HCT116 (cell line): ENCODE measurements at regions not wholly inside any gene's neighbourhood (a gene's known extent, or its start where the extent isn't known, plus 50 kb on each side); places are given as distances from the start of the nearest gene placed in this dataset.

Experiments used
- ATAC-seq: fragments of 200-7000 bp; cut with Tn5 transposase; 2 replicates; pipeline ENCODE4 v1.9.1; 2020; ENCODE audit warnings: mild to moderate bottlenecking, moderate library complexity
- BruUV-seq: library from RNA; stranded (reverse); fragments of 400-500 nt; replicated peaks from 2 replicates; lab custom pipeline; 2021; lab: Mats Ljungman, UMichigan
- CTCF ChIA-PET: fragments of 300-600 bp; sonication (Branson Sonifier 250); formaldehyde crosslinking; loops from one replicate; lab custom pipeline; 2021; ENCODE audit warnings: antibody characterized with exemption; lab: Charles Lee
- POLR2A ChIA-PET: fragments of 300-600, 350-600 bp; sonication (Branson Sonifier 250); formaldehyde crosslinking; loops from one replicate; lab custom pipeline; 2021; ENCODE audit warnings: antibody characterized with exemption; lab: Charles Lee
- RAD21 ChIA-PET, 2 experiments: fragments of 300-600 bp; sonication (Branson Sonifier 250); formaldehyde crosslinking; loops; one replicate each; lab custom pipeline; 2023; ENCODE audit warnings: low total read pairs in 2 of 2; ENCODE audit not compliant: uncharacterized antibody in 2 of 2, unreplicated experiment in 2 of 2, low non-redundant PET in 1 of 2; lab: Charles Lee
- DNase-seq: peaks from one replicate; pipeline ENCODE4 v3.0.0-alpha.2; 2010; ENCODE audit warnings: low read depth, low spot score
- H2AFZ ChIP-seq: fragments of 200-600 bp; shearing (Covaris generic), sonication (generic); 2 replicates; pipeline ENCODE4 v1.6.1; 2017; ENCODE audit warnings: low read depth, mixed run types, mixed read lengths, antibody characterized with exemption, low read length; ENCODE audit not compliant: poor library complexity, severe bottlenecking
- H3K27ac ChIP-seq: 2 replicates; pipeline ENCODE4 v1.5.1; 2012; ENCODE audit warnings: low read depth, low read length
- H3K27me3 ChIP-seq: fragments of 200-600 bp; sonication (generic); 2 replicates; pipeline ENCODE4 v1.6.1; 2016; ENCODE audit warnings: mixed run types, low read length, mixed read lengths; ENCODE audit not compliant: insufficient read depth
- H3K36me3 ChIP-seq, 2 experiments: fragments of 200-500 bp in 1 of 2; fragments of 200-600 bp in 1 of 2; sonication (Bioruptor generic) in 1 of 2; sonication (generic) in 1 of 2; 2 replicates each; pipeline versions ENCODE4 v1.5.1 to v1.6.1; 2014 to 2016; ENCODE audit warnings: low read length in 2 of 2, inconsistent platforms in 1 of 2, mixed read lengths in 1 of 2, mixed run types in 1 of 2; ENCODE audit not compliant: insufficient read depth in 2 of 2, control insufficient read depth in 1 of 2
- H3K4me1 ChIP-seq, 2 experiments: fragments of 200-600 bp in 1 of 2; sonication (generic) in 1 of 2; 2 replicates each; pipeline versions ENCODE4 v1.5.1 to v1.6.1; 2012 to 2017; ENCODE audit warnings: low read length in 2 of 2, inconsistent platforms in 1 of 2, mild to moderate bottlenecking in 1 of 2, mixed read lengths in 1 of 2, mixed run types in 1 of 2, moderate library complexity in 1 of 2; ENCODE audit not compliant: insufficient read depth in 2 of 2, control insufficient read depth in 1 of 2
- H3K4me2 ChIP-seq: fragments of 200-600 bp; sonication (generic); 2 replicates; pipeline ENCODE4 v1.6.1; 2017; ENCODE audit warnings: mixed run types, low read length, mixed read lengths
- H3K4me3 ChIP-seq, 2 experiments: fragments of 200-600 bp in 1 of 2; sonication (generic) in 1 of 2; replicated peaks in 1 of 2; 2 replicates each; pipeline ENCODE4 v1.5.1; 2011 to 2016; ENCODE audit warnings: low read length in 2 of 2, control low read depth in 1 of 2, low read depth in 1 of 2, mild to moderate bottlenecking in 1 of 2, mixed read lengths in 1 of 2, mixed run types in 1 of 2
- H3K79me2 ChIP-seq: fragments of 200-600 bp; sonication (generic); 2 replicates; pipeline ENCODE4 v1.6.1; 2017; ENCODE audit warnings: mild to moderate bottlenecking, mixed run types, low read length, moderate library complexity, mixed read lengths; ENCODE audit not compliant: insufficient read depth
- H3K9ac ChIP-seq: fragments of 200-600 bp; sonication (generic); 2 replicates; pipeline ENCODE4 v1.6.1; 2016; ENCODE audit warnings: low read length, mixed read lengths
- H3K9me2 ChIP-seq: fragments of 200-600 bp; sonication (generic), shearing (Covaris generic); 2 replicates; pipeline ENCODE4 v1.6.1; 2017; ENCODE audit warnings: mixed run types, mild to moderate bottlenecking, moderate library complexity; ENCODE audit not compliant: insufficient read depth
- H3K9me3 ChIP-seq, 2 experiments: fragments of 200-500 bp in 1 of 2; fragments of 200-600 bp in 1 of 2; sonication (Bioruptor generic) in 1 of 2; sonication (generic) in 1 of 2; 2 replicates each; pipeline ENCODE4 v1.6.1; 2014 to 2017; ENCODE audit warnings: low read length in 2 of 2, mixed read lengths in 2 of 2, inconsistent platforms in 1 of 2, low read depth in 1 of 2, mild to moderate bottlenecking in 1 of 2, mixed run types in 1 of 2, moderate library complexity in 1 of 2; ENCODE audit not compliant: control insufficient read depth in 1 of 2, insufficient read depth in 1 of 2
- H4K20me1 ChIP-seq: fragments of 200-600 bp; sonication (generic), shearing (Covaris generic); 2 replicates; pipeline ENCODE4 v1.6.1; 2017; ENCODE audit warnings: mixed run types, mild to moderate bottlenecking, moderate library complexity; ENCODE audit not compliant: insufficient read depth
- CBX3 ChIP-seq: IDR thresholded peaks from 2 replicates; pipeline ENCODE4 v1.6.1; 2012; ENCODE audit warnings: low read depth
- CEBPB ChIP-seq: IDR thresholded peaks from 2 replicates; pipeline ENCODE4 v1.6.1; 2012; ENCODE audit warnings: low read depth
- EGR1 ChIP-seq: IDR thresholded peaks from 2 replicates; pipeline ENCODE4 v1.6.1; 2012; ENCODE audit warnings: low read depth
- EZH2 ChIP-seq: fragments of 200-600 bp; sonication (generic); IDR thresholded peaks from 2 replicates; pipeline ENCODE4 v1.6.1; 2017; ENCODE audit warnings: antibody characterized with exemption, mixed run types
- EZH2phosphoT487 ChIP-seq: fragments of 200-600 bp; IDR thresholded peaks from 2 replicates; pipeline ENCODE4 v1.6.1; 2018; ENCODE audit warnings: antibody characterized with exemption, borderline replicate concordance
- FOSL1 ChIP-seq: IDR thresholded peaks from 2 replicates; pipeline ENCODE4 v1.6.1; 2012; ENCODE audit warnings: low read depth
- JUND ChIP-seq: IDR thresholded peaks from 2 replicates; pipeline ENCODE4 v1.6.1; 2012
- MAX ChIP-seq: IDR thresholded peaks from 2 replicates; pipeline ENCODE4 v1.6.1; 2012
- POLR2A ChIP-seq: IDR thresholded peaks from 2 replicates; pipeline ENCODE4 v1.7.0; 2011; ENCODE audit warnings: borderline replicate concordance; ENCODE audit not compliant: insufficient read depth, insufficient read length; ENCODE audit errors: extremely low read depth
- RAD21 ChIP-seq: IDR thresholded peaks from 2 replicates; pipeline ENCODE4 v1.6.1; 2012; ENCODE audit warnings: low read depth, mild to moderate bottlenecking
- SP1 ChIP-seq: IDR thresholded peaks from 2 replicates; pipeline ENCODE4 v1.6.1; 2012; ENCODE audit warnings: low read depth
- SRF ChIP-seq: IDR thresholded peaks from 2 replicates; pipeline ENCODE4 v1.6.1; 2012; ENCODE audit warnings: low read depth
- TCF7L2 ChIP-seq: IDR thresholded peaks from 2 replicates; pipeline ENCODE4 v1.7.0; 2011; ENCODE audit warnings: borderline replicate concordance, inconsistent platforms; ENCODE audit not compliant: insufficient read depth, insufficient read length; ENCODE audit errors: extremely low read depth
- YY1 ChIP-seq: IDR thresholded peaks from 2 replicates; pipeline ENCODE4 v1.6.1; 2011; ENCODE audit warnings: low read length, low read depth, moderate library complexity, mild to moderate bottlenecking; ENCODE audit not compliant: insufficient replicate concordance; ENCODE audit errors: extremely low read depth
- ZBTB33 ChIP-seq: IDR thresholded peaks from 2 replicates; pipeline ENCODE4 v1.6.1; 2011; ENCODE audit warnings: mild to moderate bottlenecking, low read length, moderate library complexity; ENCODE audit not compliant: insufficient replicate concordance; ENCODE audit errors: extremely low read depth
- ZFX ChIP-seq: fragments of 450-650 bp; IDR thresholded peaks from 2 replicates; pipeline ENCODE4 v1.6.1; 2017
- ZNF274 ChIP-seq: fragments of 200-500 bp; sonication (Bioruptor generic); IDR thresholded peaks from 2 replicates; pipeline ENCODE4 v1.6.1; 2014; ENCODE audit warnings: mild to moderate bottlenecking, low read depth, low read length, inconsistent platforms
- intact Hi-C: fragments of 100-400 bp; cut with micrococcal nuclease; formaldehyde crosslinking; loops from 2 replicates; pipeline ENCODE4 v1.10.0; 2022
- TF ChIP-seq, protein P1 (sequence below): IDR thresholded peaks from 2 replicates; pipeline ENCODE4 v1.6.1; 2012; ENCODE audit warnings: low read depth

DNA sequence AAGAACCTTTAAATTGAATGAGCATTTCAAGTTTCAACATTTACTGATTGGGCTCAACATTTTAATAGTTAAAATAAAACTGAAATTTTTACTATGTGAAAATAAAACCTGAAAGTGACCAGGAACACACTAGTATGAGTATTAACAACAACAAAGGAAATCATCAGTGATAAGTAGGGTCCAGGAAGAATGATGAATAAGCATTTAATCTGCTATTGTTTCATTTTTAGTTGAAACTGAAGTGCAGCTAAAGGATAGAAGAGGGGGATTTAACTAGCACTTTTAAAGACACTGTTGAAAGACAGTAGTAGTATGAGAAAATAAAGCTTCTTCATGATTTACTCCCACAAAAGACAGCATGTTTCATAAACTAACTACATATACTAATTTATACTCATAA, 250.9 kb upstream of the IPO5 start:
- no peak for TF ChIP-seq MAX
- TF ChIP-seq SP1: no peak
- TF ChIP-seq ZBTB33: no peak
- TF ChIP-seq CBX3: no peak
- TF ChIP-seq ZNF274: no peak
- TF ChIP-seq RAD21: no peak
- no peak for TF ChIP-seq YY1
- no peak for TF ChIP-seq EZH2
- no peak for TF ChIP-seq FOSL1
- TF ChIP-seq JUND: no peak
- no peak for TF ChIP-seq POLR2A
- TF ChIP-seq SRF: no peak
- no peak for TF ChIP-seq ZFX
- TF ChIP-seq EZH2phosphoT487: no peak
- TF ChIP-seq, protein P1, sequence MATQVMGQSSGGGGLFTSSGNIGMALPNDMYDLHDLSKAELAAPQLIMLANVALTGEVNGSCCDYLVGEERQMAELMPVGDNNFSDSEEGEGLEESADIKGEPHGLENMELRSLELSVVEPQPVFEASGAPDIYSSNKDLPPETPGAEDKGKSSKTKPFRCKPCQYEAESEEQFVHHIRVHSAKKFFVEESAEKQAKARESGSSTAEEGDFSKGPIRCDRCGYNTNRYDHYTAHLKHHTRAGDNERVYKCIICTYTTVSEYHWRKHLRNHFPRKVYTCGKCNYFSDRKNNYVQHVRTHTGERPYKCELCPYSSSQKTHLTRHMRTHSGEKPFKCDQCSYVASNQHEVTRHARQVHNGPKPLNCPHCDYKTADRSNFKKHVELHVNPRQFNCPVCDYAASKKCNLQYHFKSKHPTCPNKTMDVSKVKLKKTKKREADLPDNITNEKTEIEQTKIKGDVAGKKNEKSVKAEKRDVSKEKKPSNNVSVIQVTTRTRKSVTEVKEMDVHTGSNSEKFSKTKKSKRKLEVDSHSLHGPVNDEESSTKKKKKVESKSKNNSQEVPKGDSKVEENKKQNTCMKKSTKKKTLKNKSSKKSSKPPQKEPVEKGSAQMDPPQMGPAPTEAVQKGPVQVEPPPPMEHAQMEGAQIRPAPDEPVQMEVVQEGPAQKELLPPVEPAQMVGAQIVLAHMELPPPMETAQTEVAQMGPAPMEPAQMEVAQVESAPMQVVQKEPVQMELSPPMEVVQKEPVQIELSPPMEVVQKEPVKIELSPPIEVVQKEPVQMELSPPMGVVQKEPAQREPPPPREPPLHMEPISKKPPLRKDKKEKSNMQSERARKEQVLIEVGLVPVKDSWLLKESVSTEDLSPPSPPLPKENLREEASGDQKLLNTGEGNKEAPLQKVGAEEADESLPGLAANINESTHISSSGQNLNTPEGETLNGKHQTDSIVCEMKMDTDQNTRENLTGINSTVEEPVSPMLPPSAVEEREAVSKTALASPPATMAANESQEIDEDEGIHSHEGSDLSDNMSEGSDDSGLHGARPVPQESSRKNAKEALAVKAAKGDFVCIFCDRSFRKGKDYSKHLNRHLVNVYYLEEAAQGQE: no peak
- TF ChIP-seq CEBPB: no peak
- no peak for TF ChIP-seq EGR1
- no peak for TF ChIP-seq TCF7L2
- H2AFZ ChIP-seq: no peak overlapping the region
- no peaks in the 10 kb centered on the region for H3K27me3 ChIP-seq
- ChIA-PET CTCF (no interaction called here), RAD21 (no interaction called here), POLR2A (no interaction called here)
- no peaks in the 10 kb centered on the region for H3K79me2 ChIP-seq
- intact Hi-C loops: no loop called here
- H3K9me3 ChIP-seq: no peaks in the 10 kb centered on the region
- ATAC-seq (no peak), DNase-seq (no peak)
- no peak overlapping the region for H3K27ac ChIP-seq
- no peaks in the 10 kb centered on the region for H3K4me1 ChIP-seq
- H4K20me1 ChIP-seq: no peaks in the 10 kb centered on the region
- no peak overlapping the region for H3K4me3 ChIP-seq
- H3K9ac ChIP-seq: no peak overlapping the region
- no peak overlapping the region for H3K4me2 ChIP-seq
- BruUV-seq: no TSS peak
- H3K36me3 ChIP-seq: no peaks in the 10 kb centered on the region
- H3K9me2 ChIP-seq: no peaks in the 10 kb centered on the region
